Natural killer cell (primary cell): ENCODE measurements at regions not wholly inside any gene's neighbourhood (a gene's known extent, or its start where the extent isn't known, plus 50 kb on each side); places are given as distances from the start of the nearest gene placed in this dataset.
"Not testable (repeated sequence)": the region's sequence is repeated elsewhere in the genome, so short reads cannot be mapped to it uniquely, and the experiment has no call there.

Experiments
- ATAC-seq, 3 donors: fragments of 150-1000 bp in 2 of 3; fragments of 200-7000 bp in 1 of 3; cut with Tn5 transposase; 1 replicate in 1 of 3; 2 replicates in 2 of 3; pipeline ENCODE4 v1.10.0; 2021; ENCODE audit warnings: mild to moderate bottlenecking in 2 of 3, moderate library complexity in 2 of 3
- DNase-seq, 2 donors: peaks; one replicate each; pipeline versions ENCODE4 v3.0.0 to v3.0.0-alpha.2; 2013 to 2021; ENCODE audit warnings: mixed read lengths in 1 of 2
- H3K27ac ChIP-seq: one replicate; pipeline ENCODE4 v1.5.1; 2013; ENCODE audit warnings: mild to moderate bottlenecking, low read length
- H3K27me3 ChIP-seq: one replicate; pipeline ENCODE4 v1.6.1; 2013; ENCODE audit warnings: low read length; ENCODE audit not compliant: control insufficient read depth, insufficient read depth
- H3K36me3 ChIP-seq: one replicate; pipeline ENCODE4 v1.6.1; 2013; ENCODE audit warnings: low read length; ENCODE audit not compliant: control insufficient read depth, insufficient read depth
- H3K4me1 ChIP-seq: one replicate; pipeline ENCODE4 v1.6.1; 2013; ENCODE audit warnings: low read length; ENCODE audit not compliant: control insufficient read depth, insufficient read depth
- H3K4me3 ChIP-seq: one replicate; pipeline ENCODE4 v1.5.1; 2013; ENCODE audit warnings: low read length
- H3K9me3 ChIP-seq: one replicate; pipeline ENCODE4 v1.6.1; 2013; ENCODE audit warnings: low read length; ENCODE audit not compliant: control insufficient read depth, insufficient read depth
- H3K27ac Mint-ChIP-seq, 2 donors: one replicate each; pipeline ENCODE4 v1.8.0; 2022; ENCODE audit warnings: mild to moderate bottlenecking in 2 of 2, mixed read lengths in 2 of 2, moderate library complexity in 1 of 2
- H3K27me3 Mint-ChIP-seq, 2 donors: one replicate each; pipeline ENCODE4 v1.8.0; 2022; ENCODE audit warnings: low read depth in 2 of 2, mixed read lengths in 2 of 2
- H3K36me3 Mint-ChIP-seq: one replicate; pipeline ENCODE4 v1.8.0; 2022; ENCODE audit warnings: mixed read lengths
- H3K4me1 Mint-ChIP-seq, 2 donors: one replicate each; pipeline ENCODE4 v1.8.0; 2022; ENCODE audit warnings: mixed read lengths in 2 of 2
- H3K4me3 Mint-ChIP-seq: one replicate; pipeline ENCODE4 v1.8.0; 2022; ENCODE audit warnings: mild to moderate bottlenecking, moderate library complexity, mixed read lengths
- H3K9me3 Mint-ChIP-seq, 2 donors: one replicate each; pipeline ENCODE4 v1.8.0; 2022; ENCODE audit warnings: mixed read lengths in 2 of 2
- WGBS: methylation state at CpG from one replicate; pipeline ENCODE4 v1.1.7; 2013; ENCODE audit warnings: missing lambda C conversion rate; ENCODE audit not compliant: insufficient coverage; 5-methylcytosine and 5-hydroxymethylcytosine counted together
- intact Hi-C: fragments of 100-400 bp; cut with micrococcal nuclease; formaldehyde crosslinking; loops from one replicate; pipeline ENCODE4 v1.14.2; 2022
- TF ChIP-seq, protein P1 (sequence below): fragments of 200-600 bp; IDR thresholded peaks from one replicate; pipeline ENCODE4 v1.8.0; 2022; ENCODE audit warnings: antibody characterized with exemption

DNA sequence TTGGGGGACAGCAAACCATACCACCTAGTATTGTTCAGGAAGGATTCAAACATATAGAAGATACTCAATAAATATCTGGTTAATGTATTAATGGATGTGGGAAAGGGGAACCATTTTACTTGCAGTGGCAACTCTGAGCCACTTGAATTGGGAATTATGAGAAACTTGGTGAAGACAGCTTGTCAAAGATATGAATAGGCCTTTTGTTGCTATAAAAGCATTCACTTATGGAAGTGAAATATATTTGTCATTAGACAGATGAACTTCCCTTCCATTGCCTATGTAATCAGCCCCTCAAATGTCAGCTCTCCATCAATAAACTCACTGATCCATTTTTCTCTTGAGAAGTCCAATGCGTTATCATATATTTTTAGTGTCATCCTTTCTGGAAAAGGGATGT is 56.1 kb downstream of the GPR85 start:
- Mint-ChIP-seq H3K27ac (no peak overlapping the region), H3K27me3 (no peaks in the 10 kb centered on the region), H3K4me3 (no peak overlapping the region), H3K9me3 (peaks cover 0 to 3% of the 10 kb centered on the region in 2 donors), H3K4me1 (no peaks in the 10 kb centered on the region), H3K36me3 (no peaks in the 10 kb centered on the region)
- no peaks in the 10 kb centered on the region for H3K36me3 ChIP-seq
- DNase-seq (no peak), ATAC-seq (no peak)
- no peaks in the 10 kb centered on the region for H3K27me3 ChIP-seq
- no peak overlapping the region for H3K27ac ChIP-seq
- no peaks in the 10 kb centered on the region for H3K4me1 ChIP-seq
- intact Hi-C loops: no loop called here
- TF ChIP-seq, protein P1, sequence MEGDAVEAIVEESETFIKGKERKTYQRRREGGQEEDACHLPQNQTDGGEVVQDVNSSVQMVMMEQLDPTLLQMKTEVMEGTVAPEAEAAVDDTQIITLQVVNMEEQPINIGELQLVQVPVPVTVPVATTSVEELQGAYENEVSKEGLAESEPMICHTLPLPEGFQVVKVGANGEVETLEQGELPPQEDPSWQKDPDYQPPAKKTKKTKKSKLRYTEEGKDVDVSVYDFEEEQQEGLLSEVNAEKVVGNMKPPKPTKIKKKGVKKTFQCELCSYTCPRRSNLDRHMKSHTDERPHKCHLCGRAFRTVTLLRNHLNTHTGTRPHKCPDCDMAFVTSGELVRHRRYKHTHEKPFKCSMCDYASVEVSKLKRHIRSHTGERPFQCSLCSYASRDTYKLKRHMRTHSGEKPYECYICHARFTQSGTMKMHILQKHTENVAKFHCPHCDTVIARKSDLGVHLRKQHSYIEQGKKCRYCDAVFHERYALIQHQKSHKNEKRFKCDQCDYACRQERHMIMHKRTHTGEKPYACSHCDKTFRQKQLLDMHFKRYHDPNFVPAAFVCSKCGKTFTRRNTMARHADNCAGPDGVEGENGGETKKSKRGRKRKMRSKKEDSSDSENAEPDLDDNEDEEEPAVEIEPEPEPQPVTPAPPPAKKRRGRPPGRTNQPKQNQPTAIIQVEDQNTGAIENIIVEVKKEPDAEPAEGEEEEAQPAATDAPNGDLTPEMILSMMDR: no peak
- no peaks in the 10 kb centered on the region for H3K9me3 ChIP-seq
- WGBS: no CpG with 5 or more reads among the region's 1 CpG
- H3K4me3 ChIP-seq: no peak overlapping the region

DNA sequence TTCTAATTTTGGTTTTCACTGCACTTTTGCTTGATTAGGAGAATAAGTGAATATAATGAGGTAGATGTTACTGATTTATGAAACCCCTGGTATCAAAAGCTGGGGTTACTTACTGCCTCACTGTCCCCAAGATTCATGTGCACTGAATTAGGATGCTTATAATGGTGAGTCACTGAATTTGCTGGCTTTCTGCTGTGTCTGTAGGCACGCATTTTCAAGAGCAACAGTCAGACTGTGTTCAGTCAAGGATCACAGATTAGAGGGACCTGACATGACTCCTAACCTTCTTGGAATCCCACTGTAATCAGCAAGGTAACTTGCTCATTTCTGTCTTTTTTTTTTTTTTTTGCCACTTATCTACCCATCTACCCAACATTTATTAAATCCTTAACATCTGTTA is 59.7 kb downstream of the GPR85 start:
- Mint-ChIP-seq H3K27me3 (no peaks in the 10 kb centered on the region), H3K9me3 (peaks cover 0 to 6% of the 10 kb centered on the region in 2 donors), H3K4me3 (no peak overlapping the region), H3K36me3 (no peaks in the 10 kb centered on the region), H3K4me1 (no peaks in the 10 kb centered on the region), H3K27ac (no peak overlapping the region)
- ATAC-seq (no peak), DNase-seq (no peak)
- H3K9me3 ChIP-seq: no peaks in the 10 kb centered on the region
- H3K27ac ChIP-seq: no peak overlapping the region
- H3K27me3 ChIP-seq: no peaks in the 10 kb centered on the region
- intact Hi-C loops: no loop called here
- no peaks in the 10 kb centered on the region for H3K36me3 ChIP-seq
- no peaks in the 10 kb centered on the region for H3K4me1 ChIP-seq
- TF ChIP-seq, protein P1: no peak
- no peak overlapping the region for H3K4me3 ChIP-seq
- 83% methylated on average over 1 of the region's 1 CpG for WGBS

DNA sequence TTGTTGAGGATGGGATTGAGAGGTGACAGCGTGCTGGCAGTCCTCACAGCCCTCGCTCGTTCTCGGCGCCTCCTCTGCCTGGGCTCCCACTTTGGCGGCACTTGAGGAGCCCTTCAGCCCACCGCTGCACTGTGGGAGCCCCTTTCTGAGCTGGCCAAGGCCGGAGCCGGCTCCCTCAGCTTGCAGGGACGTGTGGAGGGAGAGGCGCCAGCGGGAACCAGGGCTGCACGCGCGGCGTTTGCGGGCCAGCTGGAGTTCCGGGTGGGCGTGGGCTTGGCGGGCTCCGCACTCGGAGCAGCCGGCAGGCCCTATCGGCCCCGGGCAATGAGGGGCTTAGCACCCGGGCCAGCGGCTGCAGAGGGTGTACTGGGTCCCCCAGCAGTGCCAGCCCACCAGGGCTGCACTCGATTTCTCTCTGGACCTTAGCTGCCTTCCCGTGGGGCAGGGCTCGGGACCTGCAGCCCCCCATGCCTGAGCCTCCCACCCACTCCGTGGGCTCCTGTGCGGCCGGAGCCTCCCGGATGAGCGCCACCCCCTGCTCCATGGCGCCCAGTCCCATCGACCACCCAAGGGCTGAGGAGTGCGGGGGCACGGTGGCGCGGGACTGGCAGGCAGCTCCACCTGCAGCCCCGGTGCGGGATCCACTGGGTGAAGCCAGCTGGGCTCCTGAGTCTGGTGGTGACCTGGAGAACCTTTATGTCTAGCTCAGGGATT is 69.3 kb downstream of the GPR85 start:
- H3K36me3 ChIP-seq, H3K27me3 ChIP-seq, H3K27ac Mint-ChIP-seq, ATAC-seq, H3K27ac ChIP-seq, H3K4me1 Mint-ChIP-seq, DNase-seq, H3K4me3 ChIP-seq, H3K4me1 ChIP-seq, H3K9me3 Mint-ChIP-seq, H3K4me3 Mint-ChIP-seq, intact Hi-C loops, H3K27me3 Mint-ChIP-seq, H3K36me3 Mint-ChIP-seq, H3K9me3 ChIP-seq: not testable (repeated sequence)
- 96% methylated on average over 40 of the region's 43 CpGs for WGBS

DNA sequence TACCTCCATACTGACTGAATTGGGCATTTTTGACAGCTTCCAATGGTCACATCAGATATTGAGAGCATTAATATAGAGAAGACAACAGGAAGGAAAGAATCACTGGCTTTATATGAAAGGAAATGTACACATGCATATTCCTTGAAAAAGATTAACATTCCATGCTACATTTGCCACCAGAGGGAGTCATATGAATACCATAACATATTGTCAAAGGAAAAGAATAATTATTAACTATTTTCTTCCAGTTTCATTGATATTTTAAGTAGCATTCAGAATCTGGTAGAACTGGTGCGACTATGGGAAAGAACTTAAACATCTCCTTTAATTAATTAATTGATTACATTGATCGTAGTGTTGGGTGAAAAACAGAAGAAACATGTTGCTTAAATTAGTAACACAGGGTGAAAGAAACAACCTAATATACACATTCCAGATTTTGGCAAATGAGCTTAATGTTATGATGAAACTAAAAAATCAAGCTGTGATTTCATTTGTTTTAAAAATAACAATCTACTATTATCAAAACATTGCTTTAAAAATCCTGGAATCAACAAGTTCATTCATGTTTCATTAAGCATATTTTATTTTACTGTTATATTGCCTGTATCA is 71.5 kb downstream of the GPR85 start:
- no peaks in the 10 kb centered on the region for H3K36me3 ChIP-seq
- H3K9me3 ChIP-seq: no peaks in the 10 kb centered on the region
- H3K4me1 ChIP-seq: no peaks in the 10 kb centered on the region
- DNase-seq (no peak), ATAC-seq (no peak)
- Mint-ChIP-seq H3K4me1 (no peaks in the 10 kb centered on the region), H3K9me3 (peaks cover 0 to 2% of the 10 kb centered on the region in 2 donors), H3K4me3 (no peak overlapping the region), H3K36me3 (no peaks in the 10 kb centered on the region), H3K27me3 (no peaks in the 10 kb centered on the region), H3K27ac (no peak overlapping the region)
- no peaks in the 10 kb centered on the region for H3K27me3 ChIP-seq
- TF ChIP-seq, protein P1: no peak
- intact Hi-C loops: no loop called here
- no peak overlapping the region for H3K4me3 ChIP-seq
- H3K27ac ChIP-seq: no peak overlapping the region
- no CpG with 5 or more reads among the region's 2 CpGs for WGBS
